Activated CD4-positive, alpha-beta T cell treated with anti-CD3 and anti-CD28 coated beads, Interleukin-2, Interleukin-6, amounts not matched to agents 100 ng/mL and 50 ng/mL, durations not matched to agents 16 hours and 8 hours (primary cell): ENCODE measurements at regions not wholly inside any gene's neighbourhood (a gene's known extent, or its start where the extent isn't known, plus 50 kb on each side); places are given as distances from the start of the nearest gene placed in this dataset.

Experiments used
- DNase-seq: peaks from one replicate; pipeline ENCODE4 v3.0.0-alpha.2; 2020

- no peak for DNase-seq
Observed at GRCh38 chr12:114738460-114739184, 54.6 kb upstream of the TBX3 start.

DNA sequence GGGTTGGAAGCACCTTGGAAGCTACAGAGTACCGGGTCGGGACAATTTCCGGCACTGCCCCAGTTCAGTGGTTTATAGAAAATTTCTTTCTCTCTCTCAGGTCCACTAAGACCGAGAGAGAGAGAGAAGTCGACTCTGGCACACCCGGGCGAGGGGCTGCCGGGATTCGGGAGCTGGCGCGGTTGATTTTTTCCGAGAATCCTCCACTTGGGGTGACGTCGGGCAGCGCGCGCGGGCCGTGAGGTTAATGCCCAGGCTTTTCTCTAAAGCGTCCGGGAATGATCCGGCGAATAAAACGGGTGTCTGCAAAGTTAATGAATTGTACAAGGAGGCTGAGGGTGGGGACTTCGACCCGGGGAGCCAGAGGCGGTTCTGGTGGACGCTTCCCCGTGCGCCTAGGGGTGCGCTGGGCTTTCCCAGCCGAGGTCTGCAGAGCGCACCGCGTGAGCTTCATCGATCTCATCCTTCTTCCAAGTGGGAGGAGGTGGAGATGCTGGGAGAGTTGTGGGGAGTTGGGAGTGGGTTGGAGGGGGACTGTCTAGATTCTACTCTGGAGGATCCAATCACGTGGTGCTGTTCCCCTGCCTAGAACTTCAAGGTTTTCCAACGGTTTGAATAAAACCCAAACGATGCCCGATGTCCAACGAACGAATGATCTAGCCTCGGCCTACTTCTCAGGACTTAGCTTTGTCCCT is 51.9 kb upstream of the TBX3 start:
- no peak for DNase-seq

- no peak for DNase-seq
Observed at GRCh38 chr12:114735011-114735410, 51.0 kb upstream of the TBX3 start.

- DNase-seq, result no peak
Observed at GRCh38 chr12:114733919-114734318, 49.9 kb upstream of the TBX3 start.
